ENCODE measurements at regions not wholly inside any gene's neighbourhood (a gene's known extent, or its start where the extent isn't known, plus 50 kb on each side); places are given as distances from the start of the nearest gene placed in this dataset.
"Not testable (repeated sequence)": the region's sequence is repeated elsewhere in the genome, so short reads cannot be mapped to it uniquely, and the experiment has no call there.

DNA sequence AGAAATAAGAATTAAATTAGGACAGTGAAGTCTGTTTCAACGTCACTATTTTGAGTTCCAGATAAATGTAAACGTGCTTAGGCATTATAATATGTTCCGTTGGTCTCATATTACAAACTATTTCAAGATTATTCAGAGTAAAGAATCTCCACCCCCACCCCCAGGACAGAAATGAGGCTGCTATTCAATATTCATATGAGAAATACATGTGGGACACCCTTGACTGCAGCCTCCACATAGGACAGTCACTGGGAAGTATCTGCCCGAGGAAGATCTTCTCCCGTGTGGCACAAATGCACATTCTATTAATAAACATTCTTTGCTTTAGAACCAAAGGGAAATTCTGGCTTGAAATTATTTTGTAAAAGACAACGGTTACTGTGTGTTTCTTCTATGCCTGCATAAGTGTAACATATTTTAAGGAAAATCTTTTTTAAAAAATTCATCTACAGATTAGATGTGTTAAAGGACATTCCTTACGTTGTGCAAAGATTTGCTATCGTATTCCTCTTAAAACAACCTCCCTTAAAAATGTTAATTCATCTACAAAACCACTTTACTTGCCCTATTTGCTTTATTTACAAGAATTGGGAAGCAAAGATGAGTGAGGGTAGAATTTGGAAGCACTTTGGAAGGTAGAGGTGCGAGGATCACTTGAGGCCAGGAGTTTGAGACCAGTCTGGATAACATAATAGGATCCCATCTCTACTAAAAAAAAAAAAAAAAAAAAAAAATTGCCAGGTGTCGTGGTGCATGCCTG lies 148.3 kb upstream of the SOX14 start:
- DNase-seq (ENCODE audit: low spot score) = no peak

DNA sequence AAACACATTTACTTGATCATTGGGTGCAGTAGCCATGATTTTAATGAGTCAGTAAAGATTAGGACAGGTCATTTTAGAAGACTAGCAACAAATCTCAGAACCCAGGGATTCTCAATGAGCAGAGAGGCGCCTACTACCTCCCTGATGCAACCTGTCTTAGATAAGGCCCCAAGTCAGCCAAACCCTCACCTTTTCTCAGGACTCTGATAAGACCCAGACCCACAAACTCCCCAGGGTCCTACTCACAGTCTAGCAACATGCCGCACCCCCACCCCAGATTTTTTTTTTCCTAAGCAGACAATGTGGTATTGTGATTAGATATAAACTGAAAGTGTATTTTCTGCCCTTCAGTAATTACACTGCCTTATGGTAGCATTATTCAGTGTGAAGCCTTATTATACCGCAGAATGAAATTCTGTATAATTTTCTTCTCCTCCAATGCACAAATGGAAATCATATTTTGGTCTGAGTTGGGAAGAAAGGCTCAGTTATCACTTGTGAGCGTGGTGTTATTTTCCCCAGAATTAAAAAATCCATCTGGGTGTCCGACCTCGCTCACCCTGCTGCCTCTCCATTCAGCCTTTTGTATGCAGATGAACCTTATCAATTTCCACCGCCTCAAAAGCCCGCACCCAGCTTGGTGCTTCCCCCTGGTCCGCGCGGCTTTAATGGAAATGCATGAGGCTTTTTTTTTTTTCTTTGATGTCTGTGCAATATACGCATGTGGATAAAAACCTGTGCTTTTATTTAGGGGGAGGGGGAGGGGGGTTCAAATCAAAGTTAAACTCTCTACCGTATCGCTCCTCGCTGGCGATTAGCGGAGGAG lies 122.0 kb upstream of the SOX14 start:
- DNase-seq (ENCODE audit: low spot score) = no peak

DNA sequence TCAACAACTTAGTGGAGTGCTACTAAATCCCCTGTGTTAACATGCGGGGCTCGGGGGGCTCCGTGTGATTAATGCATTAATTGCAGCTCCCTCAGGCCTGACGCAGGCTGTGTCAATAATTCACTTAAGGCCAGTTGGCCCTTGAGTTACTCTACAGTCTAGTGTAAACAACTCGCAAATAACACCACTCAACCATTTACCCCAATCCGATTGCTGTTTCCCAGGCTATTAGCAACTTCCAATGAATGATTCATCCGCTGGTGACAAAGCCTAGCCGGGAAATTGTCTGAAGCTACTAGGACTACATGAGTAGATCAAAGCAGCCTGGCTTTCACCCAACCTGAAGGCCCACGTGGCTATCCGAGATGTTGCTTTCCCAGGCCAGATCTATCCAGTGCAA lies 121.3 kb upstream of the SOX14 start:
- DNase-seq (ENCODE audit: low spot score) = no peak

DNA sequence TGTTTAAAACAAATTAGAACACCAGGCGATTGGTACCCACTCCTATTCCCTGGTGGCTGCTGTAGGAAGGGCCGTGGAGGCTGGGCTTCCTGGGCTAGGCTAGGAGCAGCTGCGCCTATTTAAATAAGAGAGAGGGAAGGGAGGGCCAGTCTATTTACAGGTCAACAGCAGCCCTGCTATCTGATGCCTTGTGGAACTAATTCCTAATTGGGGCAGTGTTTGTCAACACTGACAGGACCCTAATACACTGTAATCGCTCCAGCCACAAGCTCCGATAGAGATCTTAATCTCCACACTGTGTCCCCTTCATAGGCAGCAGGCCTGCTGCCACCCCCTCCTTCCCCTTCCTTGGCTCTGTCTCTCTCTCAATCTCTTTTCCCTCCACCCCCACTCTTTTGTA lies 116.9 kb upstream of the SOX14 start:
- no peak for DNase-seq (ENCODE audit: low spot score)

DNA sequence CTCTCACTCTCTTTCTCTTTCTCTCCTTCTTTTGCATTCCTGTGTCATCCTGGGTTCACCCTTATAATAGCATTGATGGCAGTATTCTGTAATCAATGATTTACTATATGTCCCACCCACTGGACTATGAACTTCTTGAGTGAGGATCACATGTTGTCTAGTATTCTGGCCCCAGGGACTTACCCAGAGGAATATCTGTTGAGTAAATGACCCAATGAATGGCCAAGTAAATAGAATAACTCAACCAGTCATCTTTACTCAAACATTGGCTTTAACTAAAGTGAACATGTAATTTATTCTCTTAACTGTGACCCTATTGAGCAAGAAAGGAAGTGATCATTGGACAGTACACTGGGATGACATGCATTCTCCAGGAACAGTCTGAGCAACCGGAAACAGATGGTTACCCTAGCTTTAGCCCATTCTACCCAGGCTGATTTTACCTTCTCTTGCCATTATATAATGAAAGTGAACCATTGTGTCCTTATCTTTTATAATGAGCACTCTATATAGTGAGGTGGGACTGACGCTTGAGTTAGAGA lies 94.5 kb upstream of the SOX14 start:
- DNase-seq (ENCODE audit: low spot score) = no peak

DNA sequence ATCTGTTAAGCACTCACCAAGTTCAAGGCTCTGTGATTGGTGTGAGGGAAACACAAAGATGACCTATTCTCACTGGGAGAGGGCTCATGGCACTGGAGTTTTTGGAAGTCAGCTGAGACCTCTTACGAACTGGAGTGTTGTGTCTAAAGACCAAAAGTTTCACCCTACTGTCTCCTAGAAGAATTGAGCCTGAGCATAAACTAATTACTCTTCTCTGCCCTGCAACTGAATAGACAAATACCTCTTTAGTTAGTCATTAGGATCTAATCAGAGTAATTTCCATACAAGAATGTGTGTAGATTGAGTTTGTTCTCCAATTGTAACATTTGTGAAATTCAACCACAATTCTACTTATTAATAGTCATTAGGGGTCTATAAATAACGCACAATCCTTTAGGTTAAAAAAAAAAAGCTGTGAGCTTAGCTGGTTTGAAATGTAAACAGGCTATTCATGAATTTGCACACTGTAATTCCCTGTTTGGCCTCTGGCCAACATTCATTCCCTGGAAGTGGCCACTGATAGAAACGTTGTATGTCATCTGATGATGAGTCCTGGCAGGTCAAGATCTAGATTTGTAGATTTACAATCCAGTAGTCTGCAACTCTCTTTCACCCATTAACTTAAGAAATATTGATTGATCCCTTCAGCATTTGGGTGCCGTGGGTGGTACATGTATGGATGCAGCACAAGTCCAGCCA lies 76.8 kb upstream of the SOX14 start:
- DNase-seq (ENCODE audit: low spot score) = no peak

DNA sequence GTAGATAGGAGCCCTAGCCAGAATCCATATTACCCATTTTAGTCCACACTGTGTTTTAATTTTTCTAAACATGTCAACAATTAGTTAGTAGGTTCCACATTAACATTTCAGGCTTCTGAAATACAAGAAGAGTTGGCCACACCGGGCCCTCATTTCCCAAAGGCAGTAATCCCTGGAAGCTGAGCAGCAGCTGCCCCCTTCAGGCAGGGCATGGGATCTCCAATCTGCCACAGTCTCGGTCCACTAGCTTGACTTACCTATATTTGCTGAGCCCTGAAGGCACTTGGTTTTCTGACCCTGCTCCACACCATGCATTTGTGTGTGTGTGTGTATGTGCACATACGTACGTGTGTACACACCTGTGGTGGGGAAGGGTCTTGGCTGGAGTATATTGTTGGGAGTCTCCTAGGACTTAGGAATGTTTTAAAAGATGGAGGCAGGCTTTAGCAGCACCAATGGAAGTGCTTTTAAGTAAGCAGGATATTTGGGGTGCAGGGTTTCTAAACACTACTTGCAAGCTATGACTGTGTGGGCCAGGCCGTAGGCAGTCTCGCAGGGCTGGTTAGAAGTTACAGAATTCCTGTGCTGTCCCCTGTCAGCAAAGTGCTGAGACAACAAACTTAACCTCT lies 71.2 kb upstream of the SOX14 start:
- no peak for DNase-seq (ENCODE audit: low spot score)

DNA sequence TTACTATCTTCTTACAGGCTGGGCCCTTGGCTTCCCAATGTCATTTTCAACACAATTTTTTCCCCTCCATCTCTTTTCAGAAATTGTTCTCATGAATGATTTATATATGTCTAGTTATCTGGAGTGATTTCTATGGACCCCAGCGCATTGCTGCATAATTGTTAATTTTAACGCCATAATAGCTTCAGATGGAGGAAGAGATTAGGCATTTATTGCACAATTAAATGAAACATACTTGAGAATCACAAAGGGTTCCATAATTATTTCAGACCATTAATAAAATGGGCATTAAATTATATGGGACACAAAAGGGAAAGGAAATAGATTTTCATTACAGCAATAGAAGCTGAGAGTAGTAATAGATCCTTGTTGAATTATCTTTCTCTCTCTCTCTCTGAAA lies 70.3 kb upstream of the SOX14 start:
- no peak for DNase-seq (ENCODE audit: low spot score)

DNA sequence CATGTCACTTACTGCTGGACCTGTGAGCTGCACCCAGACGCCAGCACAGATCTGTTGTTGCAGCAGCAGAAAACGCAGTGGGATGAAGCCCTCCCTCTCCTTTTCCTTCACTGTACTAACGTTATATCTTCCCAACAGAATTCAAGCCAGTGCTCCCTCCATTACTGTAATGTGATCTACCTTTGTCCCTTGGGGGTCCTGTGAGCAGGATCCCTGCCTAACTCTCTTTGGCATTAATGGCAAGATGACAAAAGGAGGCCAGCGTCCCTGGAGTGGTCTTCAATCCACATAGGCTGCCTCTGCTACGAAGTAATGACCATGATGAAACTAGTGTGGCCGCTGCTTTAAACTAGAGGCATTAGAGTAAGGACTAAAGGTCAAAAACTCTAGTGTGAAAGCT lies 69.3 kb upstream of the SOX14 start:
- DNase-seq (ENCODE audit: low spot score) = no peak

DNA sequence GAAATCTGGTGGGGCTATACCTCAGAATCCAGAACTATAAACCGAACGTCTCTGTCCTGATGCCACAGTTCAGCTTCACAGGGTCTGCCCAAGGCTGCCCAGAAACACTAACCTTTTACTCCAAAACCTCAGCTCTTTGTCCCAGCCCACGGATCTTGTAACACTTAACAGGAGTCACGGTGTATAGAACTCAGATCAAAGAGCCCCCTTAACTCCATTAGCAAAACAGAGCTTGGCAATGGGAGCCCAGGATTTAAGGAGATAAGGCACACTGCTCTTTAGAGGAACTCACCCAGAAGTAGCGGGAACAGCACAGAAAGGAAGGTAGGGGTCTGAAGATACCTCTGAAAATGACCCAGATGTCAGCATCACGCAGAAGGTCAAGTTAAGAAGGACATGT lies 68.8 kb upstream of the SOX14 start:
- no peak for DNase-seq (ENCODE audit: low spot score)

DNA sequence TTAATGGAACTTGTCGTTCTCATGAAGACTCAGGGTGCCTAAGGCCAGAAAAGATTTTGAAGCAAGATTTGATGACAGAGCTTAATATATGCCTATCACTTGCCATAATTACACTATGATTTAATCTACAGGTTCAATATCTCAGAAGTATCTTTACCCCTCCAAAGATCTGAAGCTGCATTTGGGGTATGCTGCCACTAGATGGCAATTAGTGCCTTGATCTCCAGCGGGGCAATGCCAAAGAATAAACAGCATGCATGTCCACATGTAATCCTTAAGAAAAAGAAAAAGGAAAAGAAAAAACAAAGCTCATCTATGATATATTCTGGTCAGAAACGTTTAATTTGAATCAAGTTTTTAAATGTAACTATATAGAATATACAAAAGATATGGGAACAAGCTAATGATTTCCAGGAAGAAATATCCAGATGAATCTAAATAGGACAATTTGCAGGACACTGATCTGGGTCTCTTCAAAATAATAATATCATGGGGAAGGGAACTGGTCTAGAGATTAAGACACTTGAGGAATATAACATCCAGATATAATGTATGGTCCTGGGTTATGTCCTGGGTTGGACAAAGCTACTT lies 55.0 kb upstream of the SOX14 start:
- no peak for DNase-seq (ENCODE audit: low spot score)

DNA sequence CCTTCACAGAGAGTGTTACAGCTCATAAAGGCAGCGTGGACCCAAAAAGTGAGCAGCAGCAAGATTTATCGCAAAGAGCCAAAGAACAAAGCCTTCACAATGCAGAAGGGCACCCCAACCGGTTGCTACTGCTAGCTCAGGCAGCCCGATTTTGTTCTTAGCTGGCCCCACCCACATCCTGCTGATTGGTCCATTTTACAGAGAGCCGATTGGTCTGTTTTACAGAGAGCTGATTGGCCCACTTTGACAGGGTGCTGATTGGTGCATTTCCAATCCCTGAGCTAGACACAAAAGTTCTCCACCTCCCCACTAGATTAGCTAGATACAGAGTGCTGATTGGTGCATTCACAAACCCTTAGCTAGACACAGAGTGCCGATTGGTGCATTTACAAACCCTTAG lies 50.1 kb upstream of the SOX14 start:
- not testable (repeated sequence) for DNase-seq (ENCODE audit: low spot score)
